ENCODE measurements at regions not wholly inside any gene's neighbourhood (a gene's known extent, or its start where the extent isn't known, plus 50 kb on each side); places are given as distances from the start of the nearest gene placed in this dataset.

GRCh38 chr5:89351222-89351621 is 468.2 kb upstream of the MEF2C start:
- Histone ChIP-seq H3K4me1 (no peaks in the 10 kb centered on the region), H3K27me3 (no peaks in the 10 kb centered on the region), H3K36me3 (no peaks in the 10 kb centered on the region), H3K9me3 (no peaks in the 10 kb centered on the region), H3K27ac (no peak overlapping the region), H3K4me3 (no peak overlapping the region)
- intact Hi-C loops (cut with DNase I; ENCODE audit: low total_unique reads) = no loop called here
- no peak for TF ChIP-seq POLR2A (IDR thresholded peaks at IDR 0.05)
- TF ChIP-seq POLR2AphosphoS5 (IDR thresholded peaks at IDR 0.05) = no peak
- TF ChIP-seq, protein P1, sequence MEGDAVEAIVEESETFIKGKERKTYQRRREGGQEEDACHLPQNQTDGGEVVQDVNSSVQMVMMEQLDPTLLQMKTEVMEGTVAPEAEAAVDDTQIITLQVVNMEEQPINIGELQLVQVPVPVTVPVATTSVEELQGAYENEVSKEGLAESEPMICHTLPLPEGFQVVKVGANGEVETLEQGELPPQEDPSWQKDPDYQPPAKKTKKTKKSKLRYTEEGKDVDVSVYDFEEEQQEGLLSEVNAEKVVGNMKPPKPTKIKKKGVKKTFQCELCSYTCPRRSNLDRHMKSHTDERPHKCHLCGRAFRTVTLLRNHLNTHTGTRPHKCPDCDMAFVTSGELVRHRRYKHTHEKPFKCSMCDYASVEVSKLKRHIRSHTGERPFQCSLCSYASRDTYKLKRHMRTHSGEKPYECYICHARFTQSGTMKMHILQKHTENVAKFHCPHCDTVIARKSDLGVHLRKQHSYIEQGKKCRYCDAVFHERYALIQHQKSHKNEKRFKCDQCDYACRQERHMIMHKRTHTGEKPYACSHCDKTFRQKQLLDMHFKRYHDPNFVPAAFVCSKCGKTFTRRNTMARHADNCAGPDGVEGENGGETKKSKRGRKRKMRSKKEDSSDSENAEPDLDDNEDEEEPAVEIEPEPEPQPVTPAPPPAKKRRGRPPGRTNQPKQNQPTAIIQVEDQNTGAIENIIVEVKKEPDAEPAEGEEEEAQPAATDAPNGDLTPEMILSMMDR (IDR thresholded peaks at IDR 0.05) = no peak
- no peak for DNase-seq (ENCODE audit: low spot score in 2 of 2)

DNA sequence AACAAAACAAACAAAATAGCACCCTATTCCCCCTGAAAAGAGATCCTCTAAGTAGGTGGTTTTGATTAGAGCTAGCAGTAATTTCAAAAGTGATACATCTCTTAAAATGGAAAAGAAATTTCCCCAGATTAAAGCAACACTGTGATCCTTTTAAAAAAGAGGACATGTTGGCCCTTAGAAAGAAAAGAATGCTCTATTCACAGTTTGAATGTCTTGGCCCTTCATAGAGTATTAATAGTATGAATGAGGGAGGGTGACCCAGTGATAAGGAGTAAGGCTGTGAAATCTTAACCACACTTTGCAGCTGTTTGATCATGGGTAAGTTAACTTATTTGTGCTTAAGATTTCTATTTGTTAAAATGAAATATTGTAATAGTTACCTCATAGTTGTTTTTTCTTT is 467.7 kb upstream of the MEF2C start:
- Histone ChIP-seq H3K4me1 (no peaks in the 10 kb centered on the region), H3K27ac (no peak overlapping the region), H3K4me3 (no peak overlapping the region), H3K36me3 (no peaks in the 10 kb centered on the region), H3K27me3 (no peaks in the 10 kb centered on the region), H3K9me3 (no peaks in the 10 kb centered on the region)
- TF ChIP-seq POLR2A (IDR thresholded peaks at IDR 0.05) (no peak), POLR2AphosphoS5 (IDR thresholded peaks at IDR 0.05) (no peak)
- TF ChIP-seq, protein P1 (IDR thresholded peaks at IDR 0.05) = no peak
- DNase-seq (ENCODE audit: low spot score in 2 of 2) = no peak
- intact Hi-C loops (cut with DNase I; ENCODE audit: low total_unique reads) = no loop called here

- intact Hi-C loops (cut with DNase I; ENCODE audit: low total_unique reads) = no loop called here
- Histone ChIP-seq H3K9me3 (no peaks in the 10 kb centered on the region), H3K27ac (no peak overlapping the region), H3K36me3 (no peaks in the 10 kb centered on the region), H3K4me1 (no peaks in the 10 kb centered on the region), H3K27me3 (no peaks in the 10 kb centered on the region), H3K4me3 (no peak overlapping the region)
- TF ChIP-seq POLR2AphosphoS5 (IDR thresholded peaks at IDR 0.05) = no peak
- TF ChIP-seq, protein P1 (IDR thresholded peaks at IDR 0.05) = no peak
- TF ChIP-seq POLR2A (IDR thresholded peaks at IDR 0.05) = no peak
- no peak for DNase-seq (ENCODE audit: low spot score in 2 of 2)
Measured at GRCh38 chr5:89349246-89349980, 466.4 kb upstream of the MEF2C start.

DNA sequence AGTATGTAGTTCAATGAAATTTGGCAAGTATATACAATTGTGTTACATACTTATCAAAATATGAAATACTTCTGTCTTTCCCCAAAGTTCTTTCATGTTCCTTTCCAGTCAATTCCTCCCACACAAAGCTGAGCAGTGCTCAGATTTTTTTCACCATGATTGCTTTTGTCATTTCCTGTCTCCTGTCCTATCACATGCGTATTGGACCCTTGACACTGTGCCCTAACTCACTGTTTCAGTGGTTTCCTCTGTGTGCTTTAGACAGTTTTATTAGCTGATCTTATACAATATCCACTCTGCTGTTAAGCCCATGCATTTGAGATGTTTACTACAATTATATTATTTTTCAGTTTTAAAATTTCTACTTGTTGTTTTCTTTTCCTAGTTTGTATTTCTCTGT is 463.6 kb upstream of the MEF2C start:
- Histone ChIP-seq H3K36me3 (no peaks in the 10 kb centered on the region), H3K4me3 (no peak overlapping the region), H3K9me3 (no peaks in the 10 kb centered on the region), H3K27ac (no peak overlapping the region), H3K27me3 (no peaks in the 10 kb centered on the region), H3K4me1 (no peaks in the 10 kb centered on the region)
- TF ChIP-seq POLR2A (IDR thresholded peaks at IDR 0.05) (no peak), POLR2AphosphoS5 (IDR thresholded peaks at IDR 0.05) (no peak)
- TF ChIP-seq, protein P1 (IDR thresholded peaks at IDR 0.05) = no peak
- intact Hi-C loops (cut with DNase I; ENCODE audit: low total_unique reads) = no loop called here
- DNase-seq (ENCODE audit: low spot score in 2 of 2) = no peak

DNA sequence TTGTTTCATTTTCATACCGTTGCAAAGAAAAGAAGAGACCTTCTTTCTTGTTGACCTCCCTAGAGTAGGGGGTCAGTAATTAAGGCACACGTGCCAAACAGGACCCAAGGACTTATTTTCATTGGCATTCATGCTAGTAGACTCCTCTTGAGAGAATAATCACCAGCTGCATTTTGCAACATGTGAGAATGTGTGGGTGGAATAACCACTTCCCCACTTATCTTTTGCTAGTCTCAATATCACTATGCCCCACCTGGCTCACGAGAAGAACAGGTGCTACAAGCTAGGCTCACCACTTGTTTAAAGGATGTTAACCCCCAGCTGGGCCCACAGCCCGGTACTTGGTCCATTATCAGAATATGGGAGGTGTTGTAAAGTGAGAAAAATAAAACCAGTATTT is 460.7 kb upstream of the MEF2C start:
- no peaks in the 10 kb centered on the region for H3K9me3 ChIP-seq
- no peak for TF ChIP-seq POLR2A (IDR thresholded peaks at IDR 0.05)
- TF ChIP-seq, protein P1 (IDR thresholded peaks at IDR 0.05) = no peak
- TF ChIP-seq POLR2AphosphoS5 (IDR thresholded peaks at IDR 0.05) = no peak
- DNase-seq (ENCODE audit: low spot score in 2 of 2) = no peak
- no peaks in the 10 kb centered on the region for H3K27me3 ChIP-seq
- intact Hi-C loops (cut with DNase I; ENCODE audit: low total_unique reads) = no loop called here
- H3K36me3 ChIP-seq = no peaks in the 10 kb centered on the region
- no peak overlapping the region for H3K4me3 ChIP-seq
- H3K27ac ChIP-seq = no peak overlapping the region
- no peaks in the 10 kb centered on the region for H3K4me1 ChIP-seq
